HCT116 (cell line): ENCODE measurements at regions not wholly inside any gene's neighbourhood (a gene's known extent, or its start where the extent isn't known, plus 50 kb on each side); places are given as distances from the start of the nearest gene placed in this dataset.

Source experiments
- ATAC-seq: fragments of 200-7000 bp; cut with Tn5 transposase; 2 replicates; pipeline ENCODE4 v1.9.1; 2020; ENCODE audit warnings: mild to moderate bottlenecking, moderate library complexity
- BruUV-seq: library from RNA; stranded (reverse); fragments of 400-500 nt; replicated peaks from 2 replicates; lab custom pipeline; 2021; lab: Mats Ljungman, UMichigan
- CTCF ChIA-PET: fragments of 300-600 bp; sonication (Branson Sonifier 250); formaldehyde crosslinking; loops from one replicate; lab custom pipeline; 2021; ENCODE audit warnings: antibody characterized with exemption; lab: Charles Lee
- POLR2A ChIA-PET: fragments of 300-600, 350-600 bp; sonication (Branson Sonifier 250); formaldehyde crosslinking; loops from one replicate; lab custom pipeline; 2021; ENCODE audit warnings: antibody characterized with exemption; lab: Charles Lee
- RAD21 ChIA-PET, 2 experiments: fragments of 300-600 bp; sonication (Branson Sonifier 250); formaldehyde crosslinking; loops; one replicate each; lab custom pipeline; 2023; ENCODE audit warnings: low total read pairs in 2 of 2; ENCODE audit not compliant: uncharacterized antibody in 2 of 2, unreplicated experiment in 2 of 2, low non-redundant PET in 1 of 2; lab: Charles Lee
- DNase-seq: peaks from one replicate; pipeline ENCODE4 v3.0.0-alpha.2; 2010; ENCODE audit warnings: low read depth, low spot score
- H2AFZ ChIP-seq: fragments of 200-600 bp; shearing (Covaris generic), sonication (generic); 2 replicates; pipeline ENCODE4 v1.6.1; 2017; ENCODE audit warnings: low read depth, mixed run types, mixed read lengths, antibody characterized with exemption, low read length; ENCODE audit not compliant: poor library complexity, severe bottlenecking
- H3K27ac ChIP-seq: 2 replicates; pipeline ENCODE4 v1.5.1; 2012; ENCODE audit warnings: low read depth, low read length
- H3K27me3 ChIP-seq: fragments of 200-600 bp; sonication (generic); 2 replicates; pipeline ENCODE4 v1.6.1; 2016; ENCODE audit warnings: mixed run types, low read length, mixed read lengths; ENCODE audit not compliant: insufficient read depth
- H3K36me3 ChIP-seq, 2 experiments: fragments of 200-500 bp in 1 of 2; fragments of 200-600 bp in 1 of 2; sonication (Bioruptor generic) in 1 of 2; sonication (generic) in 1 of 2; 2 replicates each; pipeline versions ENCODE4 v1.5.1 to v1.6.1; 2014 to 2016; ENCODE audit warnings: low read length in 2 of 2, inconsistent platforms in 1 of 2, mixed read lengths in 1 of 2, mixed run types in 1 of 2; ENCODE audit not compliant: insufficient read depth in 2 of 2, control insufficient read depth in 1 of 2
- H3K4me1 ChIP-seq, 2 experiments: fragments of 200-600 bp in 1 of 2; sonication (generic) in 1 of 2; 2 replicates each; pipeline versions ENCODE4 v1.5.1 to v1.6.1; 2012 to 2017; ENCODE audit warnings: low read length in 2 of 2, inconsistent platforms in 1 of 2, mild to moderate bottlenecking in 1 of 2, mixed read lengths in 1 of 2, mixed run types in 1 of 2, moderate library complexity in 1 of 2; ENCODE audit not compliant: insufficient read depth in 2 of 2, control insufficient read depth in 1 of 2
- H3K4me2 ChIP-seq: fragments of 200-600 bp; sonication (generic); 2 replicates; pipeline ENCODE4 v1.6.1; 2017; ENCODE audit warnings: mixed run types, low read length, mixed read lengths
- H3K4me3 ChIP-seq, 2 experiments: fragments of 200-600 bp in 1 of 2; sonication (generic) in 1 of 2; replicated peaks in 1 of 2; 2 replicates each; pipeline ENCODE4 v1.5.1; 2011 to 2016; ENCODE audit warnings: low read length in 2 of 2, control low read depth in 1 of 2, low read depth in 1 of 2, mild to moderate bottlenecking in 1 of 2, mixed read lengths in 1 of 2, mixed run types in 1 of 2
- H3K79me2 ChIP-seq: fragments of 200-600 bp; sonication (generic); 2 replicates; pipeline ENCODE4 v1.6.1; 2017; ENCODE audit warnings: mild to moderate bottlenecking, mixed run types, low read length, moderate library complexity, mixed read lengths; ENCODE audit not compliant: insufficient read depth
- H3K9ac ChIP-seq: fragments of 200-600 bp; sonication (generic); 2 replicates; pipeline ENCODE4 v1.6.1; 2016; ENCODE audit warnings: low read length, mixed read lengths
- H3K9me2 ChIP-seq: fragments of 200-600 bp; sonication (generic), shearing (Covaris generic); 2 replicates; pipeline ENCODE4 v1.6.1; 2017; ENCODE audit warnings: mixed run types, mild to moderate bottlenecking, moderate library complexity; ENCODE audit not compliant: insufficient read depth
- H3K9me3 ChIP-seq, 2 experiments: fragments of 200-500 bp in 1 of 2; fragments of 200-600 bp in 1 of 2; sonication (Bioruptor generic) in 1 of 2; sonication (generic) in 1 of 2; 2 replicates each; pipeline ENCODE4 v1.6.1; 2014 to 2017; ENCODE audit warnings: low read length in 2 of 2, mixed read lengths in 2 of 2, inconsistent platforms in 1 of 2, low read depth in 1 of 2, mild to moderate bottlenecking in 1 of 2, mixed run types in 1 of 2, moderate library complexity in 1 of 2; ENCODE audit not compliant: control insufficient read depth in 1 of 2, insufficient read depth in 1 of 2
- H4K20me1 ChIP-seq: fragments of 200-600 bp; sonication (generic), shearing (Covaris generic); 2 replicates; pipeline ENCODE4 v1.6.1; 2017; ENCODE audit warnings: mixed run types, mild to moderate bottlenecking, moderate library complexity; ENCODE audit not compliant: insufficient read depth
- CBX3 ChIP-seq: IDR thresholded peaks from 2 replicates; pipeline ENCODE4 v1.6.1; 2012; ENCODE audit warnings: low read depth
- EGR1 ChIP-seq: IDR thresholded peaks from 2 replicates; pipeline ENCODE4 v1.6.1; 2012; ENCODE audit warnings: low read depth
- ELF1 ChIP-seq: IDR thresholded peaks from 2 replicates; pipeline ENCODE4 v1.6.1; 2012; ENCODE audit warnings: low read depth, borderline replicate concordance
- EZH2 ChIP-seq: fragments of 200-600 bp; sonication (generic); IDR thresholded peaks from 2 replicates; pipeline ENCODE4 v1.6.1; 2017; ENCODE audit warnings: antibody characterized with exemption, mixed run types
- EZH2phosphoT487 ChIP-seq: fragments of 200-600 bp; IDR thresholded peaks from 2 replicates; pipeline ENCODE4 v1.6.1; 2018; ENCODE audit warnings: antibody characterized with exemption, borderline replicate concordance
- JUND ChIP-seq: IDR thresholded peaks from 2 replicates; pipeline ENCODE4 v1.6.1; 2012
- POLR2AphosphoS5 ChIP-seq: IDR thresholded peaks from 2 replicates; pipeline ENCODE4 v1.6.1; 2011; ENCODE audit warnings: mild to moderate bottlenecking, low read depth, low read length, moderate library complexity
- RAD21 ChIP-seq: IDR thresholded peaks from 2 replicates; pipeline ENCODE4 v1.6.1; 2012; ENCODE audit warnings: low read depth, mild to moderate bottlenecking
- SRF ChIP-seq: IDR thresholded peaks from 2 replicates; pipeline ENCODE4 v1.6.1; 2012; ENCODE audit warnings: low read depth
- intact Hi-C: fragments of 100-400 bp; cut with micrococcal nuclease; formaldehyde crosslinking; loops from 2 replicates; pipeline ENCODE4 v1.10.0; 2022
- TF ChIP-seq, protein P1 (sequence below): IDR thresholded peaks from 2 replicates; pipeline ENCODE4 v1.6.1; 2012
- TF ChIP-seq, protein P2 (sequence below), 3 experiments: fragments of 200-600 bp in 1 of 3; sonication (generic) in 1 of 3; IDR thresholded peaks in 2 of 3; conservative IDR thresholded peaks in 1 of 3; 2 replicates each; pipeline ENCODE4 v1.5.1; 2012 to 2017; ENCODE audit warnings: low read depth in 2 of 3, low read length in 2 of 3, antibody characterized with exemption in 1 of 3, borderline replicate concordance in 1 of 3, control low read depth in 1 of 3, mild to moderate bottlenecking in 1 of 3, mixed read lengths in 1 of 3, mixed run types in 1 of 3, moderate library complexity in 1 of 3; ENCODE audit not compliant: insufficient read depth in 1 of 3
- TF ChIP-seq, protein P3 (sequence below): IDR thresholded peaks from 2 replicates; pipeline ENCODE4 v1.6.1; 2011; ENCODE audit warnings: mild to moderate bottlenecking, low read length, moderate library complexity; ENCODE audit not compliant: insufficient replicate concordance; ENCODE audit errors: extremely low read depth

DNA sequence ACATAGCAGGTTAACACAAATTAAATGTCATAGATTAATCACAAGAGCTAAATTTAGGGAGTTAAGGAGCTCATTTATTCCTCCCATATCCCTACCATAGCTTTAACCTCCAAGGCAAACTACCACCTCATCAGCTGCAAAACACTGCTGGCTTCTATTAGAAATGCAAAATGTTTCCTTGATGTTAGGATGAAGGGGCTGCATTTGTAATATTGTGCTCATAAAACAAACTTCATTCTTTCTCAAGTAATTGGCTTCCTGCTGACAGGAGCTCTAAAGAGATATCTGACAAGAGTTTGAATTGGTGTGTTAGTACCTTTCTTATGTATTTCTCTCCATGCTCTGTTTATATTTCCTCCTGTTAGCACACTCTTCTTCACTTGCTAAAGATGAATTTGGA is 152.1 kb downstream of the OLFM4 start:
- Histone ChIP-seq H4K20me1 (no peaks in the 10 kb centered on the region), H3K9me3 (0 out of 4 replicates have a peak, but pooled peaks cover 0 to 4% of the 10 kb centered on the region in 2 experiments), H3K36me3 (no peaks in the 10 kb centered on the region), H3K79me2 (no peaks in the 10 kb centered on the region), H3K27me3 (no peaks in the 10 kb centered on the region), H3K27ac (no peak overlapping the region), H3K9ac (no peak overlapping the region), H3K4me3 (no peak overlapping the region), H2AFZ (no peak overlapping the region), H3K4me2 (no peak overlapping the region), H3K9me2 (no peaks in the 10 kb centered on the region), H3K4me1 (no peaks in the 10 kb centered on the region)
- POLR2A ChIA-PET = no interaction called here
- RAD21 ChIA-PET = no interaction called here
- DNase-seq (no peak), ATAC-seq (no peak)
- CTCF ChIA-PET = no interaction called here
- no peak for TF ChIP-seq POLR2AphosphoS5
- TF ChIP-seq CBX3 = no peak
- TF ChIP-seq, protein P1, sequence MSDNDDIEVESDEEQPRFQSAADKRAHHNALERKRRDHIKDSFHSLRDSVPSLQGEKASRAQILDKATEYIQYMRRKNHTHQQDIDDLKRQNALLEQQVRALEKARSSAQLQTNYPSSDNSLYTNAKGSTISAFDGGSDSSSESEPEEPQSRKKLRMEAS = no peak
- TF ChIP-seq, protein P2, sequence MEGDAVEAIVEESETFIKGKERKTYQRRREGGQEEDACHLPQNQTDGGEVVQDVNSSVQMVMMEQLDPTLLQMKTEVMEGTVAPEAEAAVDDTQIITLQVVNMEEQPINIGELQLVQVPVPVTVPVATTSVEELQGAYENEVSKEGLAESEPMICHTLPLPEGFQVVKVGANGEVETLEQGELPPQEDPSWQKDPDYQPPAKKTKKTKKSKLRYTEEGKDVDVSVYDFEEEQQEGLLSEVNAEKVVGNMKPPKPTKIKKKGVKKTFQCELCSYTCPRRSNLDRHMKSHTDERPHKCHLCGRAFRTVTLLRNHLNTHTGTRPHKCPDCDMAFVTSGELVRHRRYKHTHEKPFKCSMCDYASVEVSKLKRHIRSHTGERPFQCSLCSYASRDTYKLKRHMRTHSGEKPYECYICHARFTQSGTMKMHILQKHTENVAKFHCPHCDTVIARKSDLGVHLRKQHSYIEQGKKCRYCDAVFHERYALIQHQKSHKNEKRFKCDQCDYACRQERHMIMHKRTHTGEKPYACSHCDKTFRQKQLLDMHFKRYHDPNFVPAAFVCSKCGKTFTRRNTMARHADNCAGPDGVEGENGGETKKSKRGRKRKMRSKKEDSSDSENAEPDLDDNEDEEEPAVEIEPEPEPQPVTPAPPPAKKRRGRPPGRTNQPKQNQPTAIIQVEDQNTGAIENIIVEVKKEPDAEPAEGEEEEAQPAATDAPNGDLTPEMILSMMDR (IDR thresholded peaks at IDR 0.05 in 2 of 3, conservative IDR thresholded peaks at IDR 0.05 in 1 of 3; ENCODE audit: borderline replicate concordance in 1 of 3, insufficient read depth in 1 of 3, low read depth in 2 of 3, low read length in 2 of 3) = no peak
- no peak for TF ChIP-seq EZH2phosphoT487
- TF ChIP-seq, protein P3, sequence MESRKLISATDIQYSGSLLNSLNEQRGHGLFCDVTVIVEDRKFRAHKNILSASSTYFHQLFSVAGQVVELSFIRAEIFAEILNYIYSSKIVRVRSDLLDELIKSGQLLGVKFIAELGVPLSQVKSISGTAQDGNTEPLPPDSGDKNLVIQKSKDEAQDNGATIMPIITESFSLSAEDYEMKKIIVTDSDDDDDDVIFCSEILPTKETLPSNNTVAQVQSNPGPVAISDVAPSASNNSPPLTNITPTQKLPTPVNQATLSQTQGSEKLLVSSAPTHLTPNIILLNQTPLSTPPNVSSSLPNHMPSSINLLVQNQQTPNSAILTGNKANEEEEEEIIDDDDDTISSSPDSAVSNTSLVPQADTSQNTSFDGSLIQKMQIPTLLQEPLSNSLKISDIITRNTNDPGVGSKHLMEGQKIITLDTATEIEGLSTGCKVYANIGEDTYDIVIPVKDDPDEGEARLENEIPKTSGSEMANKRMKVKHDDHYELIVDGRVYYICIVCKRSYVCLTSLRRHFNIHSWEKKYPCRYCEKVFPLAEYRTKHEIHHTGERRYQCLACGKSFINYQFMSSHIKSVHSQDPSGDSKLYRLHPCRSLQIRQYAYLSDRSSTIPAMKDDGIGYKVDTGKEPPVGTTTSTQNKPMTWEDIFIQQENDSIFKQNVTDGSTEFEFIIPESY = no peak
- TF ChIP-seq RAD21 = no peak
- no peak for TF ChIP-seq EGR1
- TF ChIP-seq EZH2 = no peak
- TF ChIP-seq JUND = no peak
- no peak for TF ChIP-seq ELF1
- no peak for TF ChIP-seq SRF
- intact Hi-C loops = no loop called here
- BruUV-seq = no TSS peak
